GM12878 (cell line): ENCODE measurements at regions not wholly inside any gene's neighbourhood (a gene's known extent, or its start where the extent isn't known, plus 50 kb on each side); places are given as distances from the start of the nearest gene placed in this dataset.

Experiments used
- ATAC-seq: fragments of 200-7000 bp; cut with Tn5 transposase; 3 replicates; pipeline ENCODE4 v1.9.1; 2020; ENCODE audit warnings: mild to moderate bottlenecking, moderate library complexity
- BruUV-seq: library from RNA; stranded (reverse); fragments of 400-500 nt; replicated peaks from 2 replicates; lab custom pipeline; 2021; lab: Mats Ljungman, UMichigan
- CTCF ChIA-PET: fragments of 300-600 bp; sonication (Branson Sonifier 250); formaldehyde crosslinking; extraction: SDS; loops from one replicate; lab custom pipeline; 2021; ENCODE audit warnings: inconsistent platforms; lab: Yijun Ruan, JAX
- POLR2A ChIA-PET: fragments of 350-600 bp; formaldehyde crosslinking; extraction: SDS; loops from one replicate; lab custom pipeline; 2021; ENCODE audit warnings: inconsistent platforms; lab: Charles Lee
- RAD21 ChIA-PET: fragments of 300-600 bp; sonication (Branson Sonifier 250); formaldehyde crosslinking; loops from one replicate; lab custom pipeline; 2023; ENCODE audit warnings: antibody characterized with exemption; ENCODE audit not compliant: unreplicated experiment; lab: Charles Lee
- SMC1A ChIA-PET: fragments of 300-600 bp; sonication (Branson Sonifier 250); formaldehyde crosslinking; loops from one replicate; lab custom pipeline; 2023; ENCODE audit not compliant: unreplicated experiment, uncharacterized antibody; lab: Charles Lee
- DNase-seq: peaks from one replicate; pipeline ENCODE4 v3.0.0-alpha.2; 2011; ENCODE audit warnings: low read depth, low spot score
- FAIRE-seq: peaks from 3 replicates; lab custom pipeline; 2011; peaks lifted over from hg19 to GRCh38; lab: Jason Lieb, UNC
- H2AFZ ChIP-seq: 2 replicates; pipeline ENCODE4 v1.6.0; 2011; ENCODE audit warnings: low read depth, low read length, control low read depth; ENCODE audit not compliant: control insufficient read depth
- H3K27ac ChIP-seq: 2 replicates; pipeline ENCODE4 v1.5.1; 2011; ENCODE audit warnings: control low read depth; ENCODE audit not compliant: control insufficient read depth, insufficient read depth
- H3K27me3 ChIP-seq, 2 experiments: replicated peaks in 1 of 2; 2 replicates each; pipeline versions ENCODE4 v1.6.0 to v1.6.1; 2011; ENCODE audit warnings: low read length in 1 of 2; ENCODE audit not compliant: control insufficient read depth in 2 of 2, insufficient read depth in 2 of 2
- H3K36me3 ChIP-seq, 2 experiments: 2 replicates each; pipeline ENCODE4 v1.5.1; 2011; ENCODE audit warnings: low read length in 1 of 2; ENCODE audit not compliant: control insufficient read depth in 2 of 2, insufficient read depth in 2 of 2
- H3K4me1 ChIP-seq: 2 replicates; pipeline ENCODE4 v1.6.1; 2011; ENCODE audit warnings: mild to moderate bottlenecking, low read length, moderate library complexity, mixed read lengths; ENCODE audit not compliant: control insufficient read depth, insufficient read depth
- H3K4me2 ChIP-seq: 2 replicates; pipeline ENCODE4 v1.6.0; 2011; ENCODE audit warnings: control low read depth; ENCODE audit not compliant: control insufficient read depth, insufficient read depth
- H3K4me3 ChIP-seq: fragments of 200-600 bp; sonication (generic); 2 replicates; pipeline ENCODE4 v1.5.1; 2016
- H3K79me2 ChIP-seq: 2 replicates; pipeline ENCODE4 v1.6.0; 2011; ENCODE audit warnings: low read length; ENCODE audit not compliant: control insufficient read depth, insufficient read depth
- H3K9ac ChIP-seq: 2 replicates; pipeline ENCODE4 v1.8.0; 2011; ENCODE audit warnings: low read length, control low read depth, mixed read lengths; ENCODE audit not compliant: control insufficient read depth, insufficient read depth
- H3K9me3 ChIP-seq: replicated peaks from 3 replicates; pipeline ENCODE4 v1.5.1; 2011; ENCODE audit warnings: mild to moderate bottlenecking, low read length; ENCODE audit not compliant: control insufficient read depth, insufficient read depth
- H4K20me1 ChIP-seq: 2 replicates; pipeline ENCODE4 v1.6.0; 2011; ENCODE audit not compliant: control insufficient read depth, insufficient read depth
- SRF ChIP-seq, 2 experiments: IDR thresholded peaks; 2 replicates each; pipeline ENCODE4 v1.6.1; 2011; ENCODE audit warnings: low read depth in 2 of 2, low read length in 2 of 2, mild to moderate bottlenecking in 1 of 2, moderate library complexity in 1 of 2
- YY1 ChIP-seq: IDR thresholded peaks from 2 replicates; pipeline ENCODE4 v1.6.1; 2011; ENCODE audit warnings: low read depth, mild to moderate bottlenecking, low read length
- ZBTB40 ChIP-seq: fragments of 450-650 bp; IDR thresholded peaks from 2 replicates; pipeline ENCODE4 v1.6.1; 2016; ENCODE audit warnings: mild to moderate bottlenecking, moderate library complexity, borderline replicate concordance
- ZSCAN29 ChIP-seq: fragments of 450-650 bp; IDR thresholded peaks from 2 replicates; pipeline ENCODE4 v1.6.1; 2017; ENCODE audit warnings: mild to moderate bottlenecking, moderate library complexity
- WGBS: methylation state at CpG from one replicate; pipeline ENCODE4 v1.1.6; 2016; ENCODE audit warnings: low lambda C conversion rate; ENCODE audit not compliant: insufficient replicate concordance, insufficient coverage; ENCODE audit errors: missing lambda C conversion rate; 5-methylcytosine and 5-hydroxymethylcytosine counted together
- in situ Hi-C: fragments of 300-500 bp; cut with MboI; formaldehyde crosslinking; loops from 9 replicates; pipeline ENCODE4 v1.14.3; 2018; ENCODE audit warnings: mixed read lengths
- intact Hi-C: fragments of 100-400 bp; cut with micrococcal nuclease; formaldehyde crosslinking; loops from one replicate; pipeline ENCODE4 v1.14.2; 2022; ENCODE audit not compliant: unreplicated experiment

- DNase-seq (no peak), ATAC-seq (no peak), FAIRE-seq (no peak)
- Histone ChIP-seq H2AFZ (no peak overlapping the region), H3K27ac (no peak overlapping the region), H4K20me1 (no peaks in the 10 kb centered on the region), H3K36me3 (no peaks in the 10 kb centered on the region), H3K9me3 (no peaks in the 10 kb centered on the region), H3K9ac (no peak overlapping the region), H3K4me1 (no peaks in the 10 kb centered on the region; the same call in 1 of the 2 replicates), H3K4me2 (no peak overlapping the region), H3K4me3 (no peak overlapping the region), H3K27me3 (peaks cover 3 to 22% of the 10 kb centered on the region in 2 experiments), H3K79me2 (no peaks in the 10 kb centered on the region)
- in situ Hi-C loops = no loop called here
- SMC1A ChIA-PET = interaction anchor here (0.6 kb wide), 1 partner anchor 379 kb away, joined by 3 read pairs; no protein-coding TSS in a partner anchor
- BruUV-seq = no TSS peak
- TF ChIP-seq SRF (IDR thresholded peaks at IDR 0.05; ENCODE audit: low read depth in 2 of 2, low read length in 2 of 2) (no peak), ZSCAN29 (no peak), ZBTB40 (no peak), YY1 (no peak)
- WGBS = 12% methylated on average over 2 of the region's 2 CpGs
- POLR2A ChIA-PET = no interaction called here
- RAD21 ChIA-PET = no interaction called here
- intact Hi-C loops = loop anchor here (10.0 kb wide), 1 partner anchor 316 kb away; no protein-coding TSS in a partner anchor
- CTCF ChIA-PET = no interaction called here
Measured at GRCh38 chr7:114088470-114088940, 169.7 kb upstream of the PPP1R3A start.
